COR-L47 (cell line): ENCODE measurements at regions not wholly inside any gene's neighbourhood (a gene's known extent, or its start where the extent isn't known, plus 50 kb on each side); places are given as distances from the start of the nearest gene placed in this dataset.
A peak's percentile ranks its signal among the peaks of the same experiment; 100 is the strongest.

Experiments
- DNase-seq: peaks from one replicate; lab custom pipeline; 2025; lab: John Stamatoyannopoulos, UW

DNA sequence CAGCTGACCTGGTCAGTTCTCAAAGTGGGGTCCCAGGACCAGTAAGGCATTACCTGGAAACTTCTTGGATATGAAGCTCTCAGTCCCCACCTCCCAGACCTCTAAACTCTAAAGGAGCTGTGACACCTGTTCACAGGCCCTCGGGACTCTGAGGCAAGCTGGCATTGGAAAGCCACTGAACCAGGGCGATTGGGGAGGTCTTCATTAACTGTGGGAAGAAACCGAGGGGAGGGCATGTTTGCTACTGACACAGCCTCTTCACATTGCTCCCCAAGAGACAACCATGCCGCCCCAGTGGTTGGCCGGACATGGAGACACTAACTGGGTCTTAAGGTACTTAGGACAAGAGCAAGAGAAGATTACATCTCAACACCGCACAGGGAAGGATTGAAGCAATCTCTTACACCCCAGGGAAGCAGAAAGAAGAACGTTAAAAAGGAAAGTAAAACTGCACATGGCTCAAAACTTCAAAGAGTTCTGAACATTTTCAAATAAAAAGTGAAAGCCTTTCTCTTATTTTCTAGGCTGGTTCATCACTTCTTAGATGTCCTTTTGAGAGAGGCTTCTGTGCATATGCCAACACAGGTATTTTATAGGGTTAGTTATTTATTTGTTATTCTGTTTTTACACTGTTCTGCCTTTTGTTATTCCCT lies 210.0 kb upstream of the CST7 start:
- no peak for DNase-seq

DNA sequence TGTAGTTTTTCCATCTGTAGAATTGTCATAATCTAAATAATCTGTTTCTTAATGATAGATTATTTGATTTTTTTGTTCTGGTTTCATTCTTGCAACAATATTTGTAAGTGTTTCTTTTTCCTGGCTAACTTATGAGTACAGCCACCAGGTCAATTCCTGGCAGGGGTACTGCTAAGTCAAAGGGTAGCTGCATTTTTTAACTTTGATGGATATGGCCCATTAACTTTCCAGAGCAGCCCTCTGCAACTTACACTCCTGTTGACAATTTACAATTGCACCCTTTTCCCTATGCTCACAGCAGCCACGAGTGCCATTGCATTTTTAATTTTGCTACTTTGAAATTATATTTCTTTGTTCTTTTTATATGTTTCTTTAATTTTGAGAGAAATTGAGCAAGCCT lies 209.3 kb upstream of the CST7 start:
- DNase-seq: no peak

DNA sequence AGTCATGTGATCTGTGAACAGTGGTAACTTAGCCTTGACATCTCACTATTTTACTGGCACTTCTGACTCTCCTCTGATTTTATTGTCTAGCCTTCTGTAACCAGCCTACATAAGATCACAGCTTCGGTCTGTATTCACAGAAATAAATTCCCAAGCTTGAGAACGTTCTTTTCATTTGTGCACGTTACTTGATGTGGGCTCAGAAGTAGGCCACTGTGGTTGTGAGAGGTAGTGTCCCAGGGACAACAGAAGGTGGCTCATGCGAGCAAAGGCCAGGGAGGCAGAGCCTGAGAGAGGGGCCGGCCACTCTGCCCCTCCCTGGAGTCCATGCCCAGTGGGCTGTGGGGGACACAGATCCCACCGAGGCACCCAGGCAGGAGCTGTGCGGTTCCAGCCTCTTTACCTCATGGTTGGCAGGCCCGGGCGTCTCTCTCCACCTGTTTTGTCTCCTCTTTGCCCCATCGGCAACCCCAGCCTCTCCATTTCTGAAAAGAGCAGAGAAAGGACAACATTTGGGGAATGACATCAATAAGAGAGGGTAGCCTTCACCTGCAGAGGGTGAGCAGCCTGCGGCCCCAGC lies 207.5 kb upstream of the CST7 start:
- DNase-seq: no peak

DNA sequence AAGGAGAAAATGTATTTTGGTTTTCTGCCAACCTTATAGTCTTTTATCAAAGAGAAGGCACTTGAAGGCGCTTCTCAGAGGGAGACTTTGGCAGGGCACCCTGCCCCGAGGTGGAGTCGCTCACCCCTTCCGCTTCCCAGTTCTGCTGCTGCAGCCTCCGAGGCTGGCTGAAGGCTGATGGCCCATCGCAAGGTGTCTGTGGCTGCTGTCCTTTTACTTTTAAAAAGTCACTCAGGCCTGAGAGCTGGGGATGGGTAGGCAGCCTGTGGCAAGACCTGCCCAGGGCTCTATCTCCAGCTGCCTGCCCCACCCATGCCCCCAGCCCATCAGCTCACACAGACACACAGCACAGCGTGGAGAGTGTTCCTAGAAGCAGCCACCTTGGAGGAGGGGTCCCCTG lies 206.6 kb upstream of the CST7 start:
- no peak for DNase-seq

DNA sequence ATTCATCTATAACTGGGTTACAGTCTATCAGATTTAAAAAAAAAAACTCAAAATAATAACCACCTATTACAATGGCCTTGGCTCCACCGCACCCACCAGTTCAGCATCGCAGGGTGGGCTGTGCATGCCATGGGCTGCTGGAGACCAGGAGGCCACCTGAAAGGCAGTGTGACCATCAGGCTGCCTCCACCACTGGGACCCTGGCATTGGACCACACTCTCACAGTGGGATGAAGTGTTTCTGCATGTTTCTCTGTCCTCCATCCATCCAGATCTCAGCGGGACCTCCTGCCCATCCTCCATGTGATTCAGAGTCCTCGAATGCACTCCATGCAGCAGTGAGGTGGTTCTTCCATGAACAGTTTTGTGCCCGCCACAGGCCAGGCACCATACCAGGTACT lies 206.1 kb upstream of the CST7 start:
- DNase-seq: no peak

DNA sequence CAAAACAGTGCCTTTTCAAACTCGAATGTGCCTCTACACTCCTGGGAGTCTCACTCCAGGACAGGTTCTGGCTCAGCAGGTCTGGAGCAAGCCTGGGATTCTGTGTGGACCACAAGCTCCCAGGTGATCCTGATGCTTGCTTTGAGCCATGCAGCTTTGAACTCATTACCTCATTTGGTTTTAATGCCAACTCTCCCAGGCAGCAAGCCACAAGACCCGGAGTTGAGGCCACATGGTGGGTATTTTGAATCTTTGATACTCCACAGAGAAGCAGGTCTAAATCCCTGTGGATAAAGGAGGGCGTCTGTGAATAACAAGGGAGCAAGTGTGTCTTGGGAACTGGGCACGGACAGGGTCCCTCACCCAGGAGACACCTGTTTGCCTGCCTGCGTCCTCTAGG lies 205.4 kb upstream of the CST7 start:
- no peak for DNase-seq

DNA sequence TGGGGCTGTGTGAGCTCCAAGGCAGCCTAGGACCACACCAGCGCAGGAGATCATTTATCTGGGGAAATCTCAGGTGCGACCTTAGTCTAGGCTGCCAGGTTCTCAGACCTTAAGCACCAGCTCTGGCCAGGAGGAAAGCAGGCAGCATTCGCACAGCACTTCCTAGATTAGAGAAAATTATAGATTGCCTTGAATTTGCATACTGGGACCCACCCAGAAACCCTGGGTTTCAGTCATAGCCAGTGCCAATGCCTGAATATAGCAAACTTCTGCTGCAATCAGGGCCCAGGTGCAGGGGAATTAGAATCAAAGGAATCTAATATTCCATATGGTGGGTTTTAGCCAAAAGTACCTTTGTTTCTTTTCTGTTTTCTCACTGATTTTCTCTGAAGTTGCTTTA lies 204.3 kb upstream of the CST7 start:
- no peak for DNase-seq

DNA sequence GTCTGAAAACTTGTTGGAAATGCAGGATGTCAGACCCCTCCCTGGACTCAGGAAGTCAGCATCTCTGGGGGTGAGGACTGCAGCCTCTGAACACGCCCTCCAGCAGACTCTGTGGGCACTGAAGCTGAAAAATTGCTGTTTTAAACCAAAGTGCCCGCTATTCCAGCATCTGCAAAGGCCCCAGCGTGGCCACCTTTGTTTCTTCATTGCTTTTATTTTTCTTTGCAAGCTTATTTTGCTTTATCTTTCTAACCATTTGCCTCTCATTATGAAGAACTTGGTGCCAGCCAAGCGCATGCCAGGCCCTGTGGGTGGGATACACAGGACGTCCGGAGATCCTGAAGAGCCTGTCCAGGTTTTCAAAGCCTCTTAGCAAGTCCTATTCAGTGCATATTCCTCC lies 203.9 kb upstream of the CST7 start:
- no peak for DNase-seq

DNA sequence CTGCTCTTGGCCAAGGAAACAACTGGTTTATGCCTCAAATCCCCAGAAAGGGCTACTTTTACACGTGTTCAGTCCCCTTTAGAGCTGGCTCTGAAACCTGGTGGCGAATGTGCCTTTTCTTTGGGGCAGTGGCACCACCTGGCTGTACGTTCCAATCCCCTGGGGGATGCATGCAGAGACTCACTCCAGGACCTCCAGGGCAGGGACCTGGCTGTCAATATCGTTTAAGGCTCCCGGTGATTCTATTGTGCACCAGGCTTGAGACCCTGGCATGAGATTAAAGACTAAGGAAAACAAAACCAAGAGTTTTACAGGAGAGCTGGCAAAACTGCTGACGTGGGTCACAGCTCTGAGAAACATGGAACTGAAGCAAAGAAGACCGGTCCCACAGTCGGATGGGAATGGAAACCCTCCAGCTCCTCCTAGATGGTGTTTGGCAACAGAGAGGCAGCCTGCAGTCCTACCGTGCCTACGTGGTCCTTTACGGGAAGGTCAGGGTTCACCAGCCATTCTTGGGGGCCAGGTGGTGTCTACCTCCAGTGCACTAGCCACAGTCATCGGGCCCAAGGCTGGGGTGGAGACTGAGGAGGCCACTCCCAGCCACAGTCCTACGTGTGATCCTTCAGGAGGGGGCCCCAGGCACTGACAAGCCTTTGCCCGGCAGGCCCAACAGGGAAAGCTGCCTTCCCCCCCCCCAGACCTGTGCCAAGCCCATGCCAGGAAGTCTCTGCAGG lies 203.3 kb upstream of the CST7 start:
- no peak for DNase-seq

DNA sequence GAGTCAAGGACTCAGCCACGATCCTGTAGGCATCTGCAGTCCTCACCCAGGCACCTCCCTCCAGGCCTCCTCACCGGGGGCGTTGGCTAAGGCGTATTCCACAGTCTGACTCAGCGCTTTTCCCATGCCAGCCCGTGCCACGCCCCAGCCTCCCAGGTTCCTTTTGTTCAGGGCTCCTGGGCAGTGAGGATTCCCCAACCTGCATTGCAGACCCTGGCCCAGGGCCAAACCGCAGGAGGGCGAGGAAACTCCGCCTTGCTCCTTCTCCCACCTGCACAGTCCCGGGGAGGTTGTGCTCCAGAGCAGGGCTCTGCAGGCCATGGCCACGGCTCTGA lies 202.8 kb upstream of the CST7 start:
- peak; percentile 96 for DNase-seq

DNA sequence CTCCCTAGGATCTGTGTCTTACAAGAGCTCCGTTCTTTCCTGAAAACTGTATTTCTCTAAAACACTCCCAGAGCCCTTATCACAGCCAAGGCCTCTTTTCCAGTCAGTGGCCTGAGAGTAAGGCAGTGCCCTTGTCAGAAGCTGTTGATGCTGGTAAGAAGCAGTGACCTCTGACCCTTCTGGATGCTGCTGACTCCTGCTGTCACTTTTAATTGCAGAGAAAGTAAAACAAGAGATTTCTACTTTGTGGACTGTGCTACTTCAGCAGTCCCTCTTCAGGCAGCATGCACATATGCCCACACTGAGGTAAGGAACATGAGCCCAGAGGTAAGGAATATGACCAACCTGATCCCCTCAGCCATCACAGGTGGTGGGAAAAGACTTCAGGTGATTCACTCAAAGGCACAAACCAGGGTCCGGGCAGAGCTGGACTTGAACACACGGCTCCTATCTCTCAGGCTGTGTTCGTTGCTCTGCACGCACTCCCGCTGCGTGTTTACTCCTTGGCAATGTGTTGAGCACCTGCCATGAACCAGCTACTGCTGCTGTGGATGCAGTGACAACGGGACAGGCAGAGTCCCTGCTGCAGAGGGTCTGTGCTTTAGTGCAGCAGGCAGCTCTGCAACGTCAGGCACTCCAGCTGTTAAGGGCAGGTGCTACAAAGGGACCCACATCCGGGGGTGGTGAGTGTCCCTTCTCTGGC lies 201.9 kb upstream of the CST7 start:
- DNase-seq: no peak

DNA sequence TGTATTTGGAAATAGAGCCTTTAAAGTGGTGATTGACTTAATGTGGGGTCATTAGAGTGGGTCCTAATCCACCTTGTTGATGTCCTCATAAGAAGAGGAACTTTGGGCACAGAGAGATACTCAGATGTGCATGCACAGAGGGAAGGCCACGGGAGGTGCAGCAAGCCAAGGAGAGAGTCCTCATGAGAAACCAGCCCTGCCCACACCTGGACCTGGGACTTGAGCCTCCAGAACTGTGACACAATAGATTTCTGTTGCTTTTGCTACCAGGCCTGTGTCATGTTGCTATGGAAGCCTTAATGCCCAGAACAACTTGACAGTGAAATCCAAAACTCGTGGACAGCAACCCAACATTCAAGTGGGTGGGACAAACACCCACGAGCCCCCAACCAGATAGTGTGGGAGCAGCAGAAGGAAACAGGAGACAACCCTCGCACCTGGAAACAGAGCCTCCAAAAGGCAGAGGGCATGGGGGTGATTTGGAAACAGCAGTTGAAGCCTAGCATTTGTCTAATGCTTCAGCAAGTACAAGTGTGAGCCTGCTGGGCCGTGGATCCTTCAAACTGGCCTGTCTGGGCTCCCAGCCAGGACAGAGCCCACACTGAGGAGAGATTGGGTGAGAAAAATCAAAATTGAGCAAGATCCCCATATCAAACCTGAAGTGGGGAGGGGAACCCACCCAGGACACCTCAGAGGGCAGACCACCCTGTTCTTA lies 201.0 kb upstream of the CST7 start:
- no peak for DNase-seq

DNA sequence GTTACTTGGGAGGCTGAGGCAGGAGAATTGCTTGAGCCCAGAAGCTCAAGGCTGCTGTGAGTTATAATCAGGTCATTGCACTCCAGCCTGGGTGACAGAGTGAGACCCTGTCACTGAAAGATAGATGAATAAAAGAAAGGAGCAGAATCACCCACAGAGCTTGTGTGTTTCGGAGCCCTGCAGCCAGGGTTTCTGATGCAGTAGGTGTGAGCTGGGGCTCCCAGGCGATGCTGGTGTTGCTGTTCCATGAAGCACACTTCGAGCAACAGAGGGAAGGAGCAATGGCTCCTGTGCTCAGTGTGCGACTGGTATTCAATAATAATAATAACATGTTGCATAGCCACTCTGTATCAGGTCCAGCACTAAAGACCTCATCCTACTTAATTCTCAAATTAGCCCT lies 197.5 kb upstream of the CST7 start:
- DNase-seq: no peak

DNA sequence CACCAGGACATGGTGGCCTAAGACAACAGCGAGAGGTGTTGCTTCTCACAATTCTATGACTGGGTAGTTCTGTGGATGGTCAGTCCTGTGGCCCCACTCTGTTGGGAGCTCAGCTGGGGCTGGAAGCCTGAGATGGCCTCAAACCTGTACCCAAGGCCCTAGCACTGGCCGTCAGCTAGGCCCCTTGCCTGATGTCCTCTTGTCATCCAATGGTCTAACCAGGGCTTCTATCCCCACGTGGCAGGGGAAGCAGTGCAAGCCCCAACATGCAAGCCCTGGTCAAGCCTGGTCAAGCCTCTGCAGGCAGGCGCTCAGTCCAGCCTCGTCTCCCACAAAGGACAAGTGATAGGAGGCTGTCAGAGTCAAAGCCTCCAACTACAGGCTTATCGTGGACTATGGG lies 196.5 kb upstream of the CST7 start:
- no peak for DNase-seq

DNA sequence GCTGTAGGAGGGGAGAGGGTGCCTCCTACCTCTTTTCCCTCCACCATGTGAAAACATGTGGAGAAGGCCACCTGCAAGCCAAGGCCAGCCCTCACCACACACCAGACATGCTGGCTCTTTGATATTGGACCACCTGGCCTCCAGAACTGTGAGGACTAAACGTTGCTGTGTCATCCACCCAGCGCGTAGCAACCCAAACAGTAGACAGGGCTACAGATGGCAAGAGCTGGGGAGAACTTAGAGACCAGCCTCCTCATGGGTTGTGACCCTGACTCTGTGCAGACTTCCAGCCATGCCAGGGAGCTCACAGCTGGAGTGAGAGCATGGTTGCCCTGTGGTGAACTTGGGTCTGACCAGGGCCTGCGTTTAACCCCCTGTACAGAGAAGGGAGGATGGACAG lies 195.9 kb upstream of the CST7 start:
- DNase-seq: no peak

DNA sequence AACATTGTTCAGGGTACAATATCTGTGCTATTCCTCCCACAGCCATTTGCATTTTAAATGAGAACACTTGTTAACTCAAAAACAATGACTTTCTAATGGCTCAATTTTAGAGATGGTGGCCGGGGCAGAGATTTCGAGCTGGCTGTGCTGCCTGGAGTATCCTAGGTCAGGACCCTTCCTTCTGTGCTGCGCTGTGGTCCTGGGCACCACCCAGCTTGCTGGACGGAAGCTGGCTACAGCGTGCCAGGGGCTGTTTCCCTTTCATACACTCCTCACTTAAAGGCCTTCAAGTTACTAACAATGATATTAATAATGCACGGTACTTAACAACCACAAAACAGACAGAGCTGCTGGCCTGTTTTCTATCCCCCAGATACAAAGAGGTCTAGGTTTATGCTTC lies 194.4 kb upstream of the CST7 start:
- DNase-seq: no peak

DNA sequence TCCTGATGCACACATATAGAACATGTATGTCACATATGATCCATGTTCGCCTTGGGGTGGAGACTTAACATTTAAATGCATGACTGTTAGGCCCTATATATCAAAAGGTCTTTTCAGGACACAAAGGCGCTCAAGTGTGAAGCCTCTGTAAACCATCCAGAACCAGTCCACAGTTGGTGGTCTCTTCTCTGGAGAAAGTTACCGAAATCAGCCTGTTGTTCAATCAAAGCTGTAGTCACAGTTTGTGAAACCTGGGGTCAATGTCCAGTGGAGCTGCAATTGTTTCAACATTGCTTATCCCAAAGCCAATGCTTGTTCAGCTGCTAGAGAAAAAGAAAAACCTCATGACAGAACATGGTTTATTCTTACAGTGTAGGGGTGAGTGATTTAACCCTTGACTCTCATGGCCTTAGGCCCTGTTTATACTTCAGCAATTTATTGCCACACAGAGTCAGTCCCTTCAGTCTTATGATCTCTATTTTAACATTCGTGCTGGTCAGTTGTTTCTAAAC lies 193.6 kb upstream of the CST7 start:
- no peak for DNase-seq

DNA sequence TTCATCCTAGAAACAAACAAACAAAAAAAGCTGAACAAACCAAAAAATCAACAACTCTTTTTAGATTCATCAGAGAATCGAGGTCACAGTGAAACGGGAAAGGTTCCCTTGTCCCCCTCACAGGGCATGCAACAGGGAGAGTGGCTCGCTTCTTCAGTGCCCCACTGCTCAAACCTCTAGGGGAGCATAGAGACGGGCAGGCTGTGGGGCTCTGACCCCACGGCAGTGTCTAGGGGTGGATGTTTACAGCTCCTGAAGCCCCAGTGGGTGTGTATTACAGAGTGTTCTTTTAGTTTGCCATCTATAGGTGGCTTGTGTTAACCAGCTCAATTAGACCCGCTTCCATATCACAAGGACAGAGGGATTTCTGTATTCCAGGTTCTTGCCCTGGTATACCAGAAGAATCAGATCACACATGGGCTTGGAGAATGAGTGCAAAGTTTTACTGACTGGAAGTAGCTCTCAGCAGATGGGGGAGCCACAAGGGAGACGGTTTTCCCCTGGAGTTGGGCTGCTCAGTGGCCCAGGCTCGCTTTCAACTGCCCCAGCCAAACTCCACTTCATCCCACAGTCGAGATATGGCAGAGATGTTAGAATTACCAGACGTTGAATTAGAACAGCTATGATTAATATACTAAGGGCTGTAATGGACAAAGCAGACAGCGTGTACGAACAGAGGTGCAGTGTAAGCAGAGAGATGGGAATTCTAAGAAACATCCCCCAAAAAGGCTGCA lies 192.6 kb upstream of the CST7 start:
- no peak for DNase-seq

DNA sequence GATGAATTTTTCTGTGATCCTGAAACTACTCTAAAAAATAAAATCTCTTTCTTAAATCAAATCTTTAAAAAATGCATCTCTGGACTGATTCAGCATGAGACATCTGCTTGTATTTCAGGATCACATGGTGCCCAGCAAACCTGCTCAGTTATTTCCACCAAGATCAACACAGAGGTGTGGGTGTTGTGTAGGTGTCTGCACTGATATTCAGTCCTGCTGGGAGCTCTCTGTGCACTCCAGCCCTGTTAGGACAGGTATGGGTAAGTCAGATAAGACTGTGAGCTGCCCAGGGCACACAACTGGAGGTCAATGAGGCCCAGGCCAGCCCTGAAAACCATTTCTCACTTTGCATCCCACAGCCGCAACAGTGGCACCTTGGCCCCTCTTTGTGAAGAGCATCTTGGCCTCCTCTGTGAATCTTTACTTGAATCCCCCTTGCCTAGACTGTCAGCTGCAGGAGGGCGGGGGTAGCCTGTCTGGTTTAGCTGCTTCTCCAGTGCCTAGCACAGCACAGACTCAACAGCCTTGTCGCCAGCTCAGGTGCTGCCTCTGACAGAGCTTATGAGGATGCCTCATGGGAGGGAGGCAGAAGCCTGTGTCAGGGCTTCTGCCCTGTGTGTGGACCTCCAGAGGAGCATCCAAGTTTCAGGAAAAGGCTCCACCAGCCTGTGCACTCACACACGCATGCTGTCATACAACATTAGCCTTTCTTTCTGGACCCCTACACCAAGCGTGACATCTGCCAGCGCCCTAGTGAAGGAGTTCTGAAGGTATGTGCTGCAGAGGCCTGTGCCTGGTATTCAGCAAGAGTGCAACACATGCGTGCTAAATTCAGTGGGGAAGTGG lies 187.6 kb upstream of the CST7 start:
- no peak for DNase-seq

DNA sequence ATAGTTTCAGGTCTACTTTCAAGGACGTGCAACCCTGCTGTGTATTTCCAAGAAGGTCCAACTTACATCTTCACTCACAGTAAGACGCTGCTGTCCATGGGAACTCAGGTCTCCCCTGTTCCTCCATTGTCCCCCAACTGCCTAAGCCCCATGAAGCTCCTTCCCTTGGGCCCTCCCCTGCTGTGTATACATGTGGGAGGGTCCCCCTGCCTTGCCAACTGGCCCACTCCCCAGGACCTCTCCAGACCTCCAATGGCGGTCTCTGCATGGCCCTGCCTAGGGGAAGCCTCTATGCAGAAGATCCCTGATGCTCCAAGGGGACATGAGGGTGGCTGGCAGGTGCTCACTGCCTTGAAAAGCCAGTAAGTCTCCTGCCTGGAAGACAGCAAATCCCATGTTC lies 186.7 kb upstream of the CST7 start:
- DNase-seq: no peak
